AG09309 (cell line): ENCODE measurements at regions not wholly inside any gene's neighbourhood (a gene's known extent, or its start where the extent isn't known, plus 50 kb on each side); places are given as distances from the start of the nearest gene placed in this dataset.

Source experiments
- DNase-seq: peaks from one replicate; pipeline ENCODE4 v3.0.0-alpha.2; 2010; ENCODE audit warnings: low read depth
- H3K4me3 ChIP-seq: 2 replicates; pipeline ENCODE4 v1.5.1; 2011; ENCODE audit warnings: mild to moderate bottlenecking, low read depth, low read length, moderate library complexity; ENCODE audit not compliant: control insufficient read depth
- TF ChIP-seq, protein P1 (sequence below): IDR thresholded peaks from 2 replicates; pipeline ENCODE4 v1.5.1; 2011; ENCODE audit warnings: mild to moderate bottlenecking, low read depth, low read length, inconsistent platforms; ENCODE audit not compliant: insufficient read depth, control insufficient read depth; ENCODE audit errors: missing control alignments

- DNase-seq, result no peak
- H3K4me3 ChIP-seq, result no peak overlapping the region
- TF ChIP-seq, protein P1, sequence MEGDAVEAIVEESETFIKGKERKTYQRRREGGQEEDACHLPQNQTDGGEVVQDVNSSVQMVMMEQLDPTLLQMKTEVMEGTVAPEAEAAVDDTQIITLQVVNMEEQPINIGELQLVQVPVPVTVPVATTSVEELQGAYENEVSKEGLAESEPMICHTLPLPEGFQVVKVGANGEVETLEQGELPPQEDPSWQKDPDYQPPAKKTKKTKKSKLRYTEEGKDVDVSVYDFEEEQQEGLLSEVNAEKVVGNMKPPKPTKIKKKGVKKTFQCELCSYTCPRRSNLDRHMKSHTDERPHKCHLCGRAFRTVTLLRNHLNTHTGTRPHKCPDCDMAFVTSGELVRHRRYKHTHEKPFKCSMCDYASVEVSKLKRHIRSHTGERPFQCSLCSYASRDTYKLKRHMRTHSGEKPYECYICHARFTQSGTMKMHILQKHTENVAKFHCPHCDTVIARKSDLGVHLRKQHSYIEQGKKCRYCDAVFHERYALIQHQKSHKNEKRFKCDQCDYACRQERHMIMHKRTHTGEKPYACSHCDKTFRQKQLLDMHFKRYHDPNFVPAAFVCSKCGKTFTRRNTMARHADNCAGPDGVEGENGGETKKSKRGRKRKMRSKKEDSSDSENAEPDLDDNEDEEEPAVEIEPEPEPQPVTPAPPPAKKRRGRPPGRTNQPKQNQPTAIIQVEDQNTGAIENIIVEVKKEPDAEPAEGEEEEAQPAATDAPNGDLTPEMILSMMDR, result no peak
Observed at GRCh38 chr3:66656609-66657008, 155.8 kb upstream of the LRIG1 start.

- no peak for DNase-seq
- H3K4me3 ChIP-seq, result no peak overlapping the region
- TF ChIP-seq, protein P1, result no peak
Observed at GRCh38 chr3:66659056-66659455, 158.2 kb upstream of the LRIG1 start.

DNA sequence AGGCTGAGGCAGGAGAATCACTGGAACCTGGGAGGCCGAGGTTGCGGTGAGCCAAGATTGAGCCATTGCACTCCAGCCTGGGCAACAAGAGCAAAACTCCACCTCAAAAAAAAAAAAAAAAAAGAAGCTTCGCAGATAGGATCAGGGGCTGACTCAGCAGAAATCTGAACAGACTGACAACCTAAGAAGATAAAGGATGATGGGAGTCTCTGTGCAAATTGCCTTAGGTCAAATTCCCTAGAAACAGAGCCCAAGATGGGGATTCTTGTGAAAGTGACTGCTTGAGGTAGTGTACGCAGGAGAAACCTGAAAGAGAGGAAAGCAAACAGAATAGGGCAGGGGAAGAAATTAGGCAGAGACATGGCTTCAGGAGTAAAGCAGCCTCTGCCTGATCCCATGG is 160.8 kb upstream of the LRIG1 start:
- TF ChIP-seq, protein P1, result no peak
- no peak for DNase-seq
- no peak overlapping the region for H3K4me3 ChIP-seq

GRCh38 chr3:66662894-66663293 is 162.1 kb upstream of the LRIG1 start:
- no peak overlapping the region for H3K4me3 ChIP-seq
- no peak for DNase-seq
- TF ChIP-seq, protein P1, result no peak

- TF ChIP-seq, protein P1, result no peak
- no peak for DNase-seq
- H3K4me3 ChIP-seq, result no peak overlapping the region
Observed at GRCh38 chr3:66665021-66665695, 164.3 kb upstream of the LRIG1 start.

GRCh38 chr3:66666362-66666761 is 165.5 kb upstream of the LRIG1 start:
- no peak overlapping the region for H3K4me3 ChIP-seq
- no peak for DNase-seq
- TF ChIP-seq, protein P1, result no peak
